ENCODE measurements at regions not wholly inside any gene's neighbourhood (a gene's known extent, or its start where the extent isn't known, plus 50 kb on each side); places are given as distances from the start of the nearest gene placed in this dataset.

DNA sequence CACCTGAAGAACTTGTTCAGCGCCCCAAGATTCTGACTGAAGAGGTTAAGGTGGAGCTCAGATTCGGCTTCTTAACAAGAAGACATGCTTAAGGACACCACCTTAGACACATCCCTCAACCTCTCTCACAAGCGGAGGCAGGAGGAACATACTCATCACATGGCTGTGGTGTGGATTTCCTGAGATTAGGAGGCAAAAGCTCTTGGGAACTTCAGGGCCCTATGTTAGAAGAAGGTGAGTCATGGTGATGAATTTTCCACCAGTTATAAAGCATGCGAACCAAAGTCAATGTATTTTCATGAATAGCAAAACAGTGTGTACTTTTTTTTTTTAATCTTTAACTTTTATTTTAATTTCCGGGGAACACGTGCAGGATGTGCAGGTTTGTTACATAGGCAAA is 212.2 kb upstream of the SUCLG2 start:
- intact Hi-C loops (cut with DNase I; ENCODE audit: low total_unique reads), result no loop called here
- H3K4me3 ChIP-seq, result no peak overlapping the region
- H3K4me1 ChIP-seq, result no peaks in the 10 kb centered on the region
- no peak overlapping the region for H3K27ac ChIP-seq
- no peaks in the 10 kb centered on the region for H3K36me3 ChIP-seq
- TF ChIP-seq POLR2AphosphoS5 (IDR thresholded peaks at IDR 0.05), result no peak
- TF ChIP-seq EP300 (IDR thresholded peaks at IDR 0.05), result no peak
- TF ChIP-seq POLR2A (IDR thresholded peaks at IDR 0.05), result no peak
- H3K9me3 ChIP-seq, result no peaks in the 10 kb centered on the region
- DNase-seq, result no peak
- WGBS, 5 donors, result 92 to 96% (median 95%) methylated on average over 6 of the region's 6 CpGs
- no peaks in the 10 kb centered on the region for H3K27me3 ChIP-seq

DNA sequence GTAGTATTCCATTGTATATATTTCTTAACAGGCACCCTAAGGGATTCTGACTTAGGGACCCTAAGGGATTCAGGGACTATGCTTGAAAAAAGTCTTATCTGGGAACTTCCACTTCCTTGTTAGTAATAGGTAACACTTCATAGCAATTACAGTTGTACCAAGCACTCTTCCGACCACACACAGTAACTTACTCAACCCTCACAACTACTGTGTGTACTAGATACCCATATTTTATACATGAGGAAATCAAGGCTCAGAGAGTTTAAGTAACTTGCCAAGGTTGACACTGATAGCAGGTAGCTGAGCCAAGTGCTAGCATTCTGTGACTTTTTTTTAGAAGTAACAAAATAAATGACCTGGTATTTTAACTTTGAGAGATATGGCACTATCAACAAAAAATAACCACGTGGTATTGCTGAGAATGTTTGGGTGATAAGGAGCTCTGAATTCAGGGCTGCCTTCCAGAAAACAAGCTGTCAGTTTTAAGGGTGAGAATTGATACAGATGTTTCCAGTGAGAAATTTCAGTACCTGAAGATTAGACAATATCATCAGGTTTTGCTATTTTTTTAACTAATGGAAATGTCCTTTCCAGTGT is 210.3 kb upstream of the SUCLG2 start:
- WGBS, 5 donors, result 20 to 37% (median 26%) methylated on average over 2 of the region's 2 CpGs
- Histone ChIP-seq H3K4me1 (no peaks in the 10 kb centered on the region), H3K36me3 (no peaks in the 10 kb centered on the region), H3K4me3 (no peak overlapping the region), H3K27me3 (no peaks in the 10 kb centered on the region), H3K27ac (no peak overlapping the region), H3K9me3 (no peaks in the 10 kb centered on the region)
- intact Hi-C loops (cut with DNase I; ENCODE audit: low total_unique reads), result no loop called here
- TF ChIP-seq POLR2A (IDR thresholded peaks at IDR 0.05) (no peak), POLR2AphosphoS5 (IDR thresholded peaks at IDR 0.05) (peak in 1 of 3 donors; percentile 16)
- no peak for DNase-seq

DNA sequence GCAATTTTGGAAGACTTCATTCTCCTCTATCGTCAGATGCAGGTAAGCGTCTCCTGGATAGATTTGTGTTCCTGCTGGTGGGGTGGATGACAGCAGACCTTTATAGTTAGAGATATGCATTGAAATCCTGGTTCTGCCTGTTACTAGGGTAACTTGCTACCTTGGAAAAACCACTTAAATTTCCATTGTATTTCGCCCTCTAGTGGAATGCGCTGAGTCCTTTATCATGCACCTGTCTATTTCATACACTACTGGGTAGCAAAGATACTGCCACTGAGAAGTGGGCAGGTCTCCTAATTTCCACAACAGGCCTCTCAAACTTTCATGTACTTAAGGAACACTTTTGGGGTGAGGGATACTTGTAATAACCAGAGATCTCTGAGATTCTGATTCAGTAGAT is 209.5 kb upstream of the SUCLG2 start:
- H3K4me1 ChIP-seq, result no peaks in the 10 kb centered on the region
- H3K4me3 ChIP-seq, result no peak overlapping the region
- peak in 1 of 2 donors; percentile 21 for DNase-seq
- peaks cover 0 to 3% (median 0%) of the 10 kb centered on the region in 4 donors for H3K9me3 ChIP-seq
- WGBS, 5 donors, result 69 to 80% (median 72%) methylated on average over 4 of the region's 4 CpGs
- H3K36me3 ChIP-seq, result no peaks in the 10 kb centered on the region
- intact Hi-C loops (cut with DNase I; ENCODE audit: low total_unique reads), result no loop called here
- no peak overlapping the region for H3K27ac ChIP-seq
- H3K27me3 ChIP-seq, result no peaks in the 10 kb centered on the region
- TF ChIP-seq, protein P1, sequence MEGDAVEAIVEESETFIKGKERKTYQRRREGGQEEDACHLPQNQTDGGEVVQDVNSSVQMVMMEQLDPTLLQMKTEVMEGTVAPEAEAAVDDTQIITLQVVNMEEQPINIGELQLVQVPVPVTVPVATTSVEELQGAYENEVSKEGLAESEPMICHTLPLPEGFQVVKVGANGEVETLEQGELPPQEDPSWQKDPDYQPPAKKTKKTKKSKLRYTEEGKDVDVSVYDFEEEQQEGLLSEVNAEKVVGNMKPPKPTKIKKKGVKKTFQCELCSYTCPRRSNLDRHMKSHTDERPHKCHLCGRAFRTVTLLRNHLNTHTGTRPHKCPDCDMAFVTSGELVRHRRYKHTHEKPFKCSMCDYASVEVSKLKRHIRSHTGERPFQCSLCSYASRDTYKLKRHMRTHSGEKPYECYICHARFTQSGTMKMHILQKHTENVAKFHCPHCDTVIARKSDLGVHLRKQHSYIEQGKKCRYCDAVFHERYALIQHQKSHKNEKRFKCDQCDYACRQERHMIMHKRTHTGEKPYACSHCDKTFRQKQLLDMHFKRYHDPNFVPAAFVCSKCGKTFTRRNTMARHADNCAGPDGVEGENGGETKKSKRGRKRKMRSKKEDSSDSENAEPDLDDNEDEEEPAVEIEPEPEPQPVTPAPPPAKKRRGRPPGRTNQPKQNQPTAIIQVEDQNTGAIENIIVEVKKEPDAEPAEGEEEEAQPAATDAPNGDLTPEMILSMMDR (IDR thresholded peaks at IDR 0.05), result no peak
- no peak for TF ChIP-seq EP300 (IDR thresholded peaks at IDR 0.05)
- TF ChIP-seq POLR2A (IDR thresholded peaks at IDR 0.05), result no peak
- no peak for TF ChIP-seq POLR2AphosphoS5 (IDR thresholded peaks at IDR 0.05)

DNA sequence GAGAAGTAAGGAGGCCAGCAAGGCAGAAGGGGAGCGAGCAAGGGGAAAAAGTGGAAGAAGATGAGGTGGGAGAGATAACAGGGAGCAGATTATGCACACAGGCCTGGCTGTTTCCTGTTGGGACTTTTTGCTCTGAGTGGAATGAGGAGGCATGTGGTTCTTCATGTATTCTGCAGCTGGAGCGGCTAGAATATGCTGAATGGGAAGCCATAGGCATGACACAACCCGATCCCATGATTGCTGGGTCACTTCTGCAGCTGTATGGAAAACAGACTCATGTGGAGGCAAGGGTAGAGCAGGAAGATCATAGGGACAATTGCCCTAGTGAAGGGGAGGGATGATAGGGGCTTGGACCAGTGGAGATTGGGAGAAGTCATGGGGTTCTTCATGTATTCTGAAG is 206.0 kb upstream of the SUCLG2 start:
- Histone ChIP-seq H3K4me3 (no peak overlapping the region), H3K9me3 (peaks cover 0 to 3% (median 0%) of the 10 kb centered on the region in 4 donors), H3K27me3 (no peaks in the 10 kb centered on the region), H3K36me3 (no peaks in the 10 kb centered on the region), H3K27ac (no peak overlapping the region), H3K4me1 (no peaks in the 10 kb centered on the region)
- intact Hi-C loops (cut with DNase I; ENCODE audit: low total_unique reads), result no loop called here
- 90 to 97% (median 93%) methylated on average over 3 of the region's 3 CpGs for WGBS, 5 donors
- no peak for DNase-seq
- TF ChIP-seq, protein P1 (IDR thresholded peaks at IDR 0.05), result no peak
- no peak for TF ChIP-seq EP300 (IDR thresholded peaks at IDR 0.05)
- no peak for TF ChIP-seq POLR2AphosphoS5 (IDR thresholded peaks at IDR 0.05)
- no peak for TF ChIP-seq POLR2A (IDR thresholded peaks at IDR 0.05)

DNA sequence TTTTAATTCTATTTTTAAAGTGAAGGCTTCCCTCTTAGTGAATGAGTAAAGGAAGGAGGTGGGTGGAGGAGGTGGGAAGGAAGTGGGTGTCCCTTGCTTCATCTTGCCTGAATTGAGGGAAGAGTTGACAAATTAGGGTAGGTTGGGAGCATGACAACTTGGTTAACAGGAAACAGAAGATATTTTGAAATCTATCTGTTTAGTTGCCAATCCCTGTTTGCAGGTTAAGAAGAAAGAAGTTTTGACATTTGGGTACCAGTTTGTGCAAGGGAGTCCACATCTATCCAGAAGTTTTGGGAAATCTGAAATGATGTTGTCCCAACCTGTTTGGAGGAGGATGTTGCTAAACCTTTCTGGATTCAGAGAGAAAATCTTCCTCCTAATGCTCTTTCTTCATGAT is 204.1 kb upstream of the SUCLG2 start:
- TF ChIP-seq EP300 (IDR thresholded peaks at IDR 0.05), result no peak
- no peak overlapping the region for H3K27ac ChIP-seq
- H3K9me3 ChIP-seq, result peaks cover 0 to 3% (median 0%) of the 10 kb centered on the region in 4 donors
- H3K4me3 ChIP-seq, result no peak overlapping the region
- no peaks in the 10 kb centered on the region for H3K4me1 ChIP-seq
- H3K36me3 ChIP-seq, result no peaks in the 10 kb centered on the region
- intact Hi-C loops (cut with DNase I; ENCODE audit: low total_unique reads), result no loop called here
- no peaks in the 10 kb centered on the region for H3K27me3 ChIP-seq
- no peak for DNase-seq

DNA sequence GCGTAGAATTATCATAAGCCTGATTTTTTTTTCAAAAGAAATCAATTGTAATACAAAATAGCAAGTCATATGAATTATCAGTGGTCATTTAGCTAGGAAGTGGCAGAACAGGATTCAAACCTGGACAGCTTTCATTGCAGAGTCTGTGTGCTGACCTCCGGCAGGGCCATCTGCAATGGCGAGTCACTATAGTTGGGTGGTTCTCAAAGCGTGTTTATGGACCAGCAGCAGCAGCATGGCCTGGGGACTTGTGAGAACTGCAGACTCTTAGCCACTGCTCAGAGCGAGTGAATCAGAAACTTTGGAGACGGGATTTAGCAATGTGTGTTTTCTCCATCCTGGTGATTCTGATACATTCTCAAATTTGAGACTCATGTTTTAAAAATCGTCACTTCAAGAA is 202.3 kb upstream of the SUCLG2 start:
- DNase-seq, result no peak
- 93 to 95% (median 94%) methylated on average over 7 of the region's 7 CpGs for WGBS, 5 donors
- Histone ChIP-seq H3K36me3 (no peaks in the 10 kb centered on the region), H3K4me1 (no peaks in the 10 kb centered on the region), H3K27me3 (no peaks in the 10 kb centered on the region), H3K9me3 (peaks cover 0 to 3% (median 0%) of the 10 kb centered on the region in 4 donors), H3K4me3 (no peak overlapping the region), H3K27ac (no peak overlapping the region)
- intact Hi-C loops (cut with DNase I; ENCODE audit: low total_unique reads), result no loop called here
- TF ChIP-seq POLR2A (IDR thresholded peaks at IDR 0.05) (no peak), POLR2AphosphoS5 (IDR thresholded peaks at IDR 0.05) (no peak), EP300 (IDR thresholded peaks at IDR 0.05) (no peak)
- TF ChIP-seq, protein P1 (IDR thresholded peaks at IDR 0.05), result no peak
